ENCODE measurements at regions not wholly inside any gene's neighbourhood (a gene's known extent, or its start where the extent isn't known, plus 50 kb on each side); places are given as distances from the start of the nearest gene placed in this dataset.

DNA sequence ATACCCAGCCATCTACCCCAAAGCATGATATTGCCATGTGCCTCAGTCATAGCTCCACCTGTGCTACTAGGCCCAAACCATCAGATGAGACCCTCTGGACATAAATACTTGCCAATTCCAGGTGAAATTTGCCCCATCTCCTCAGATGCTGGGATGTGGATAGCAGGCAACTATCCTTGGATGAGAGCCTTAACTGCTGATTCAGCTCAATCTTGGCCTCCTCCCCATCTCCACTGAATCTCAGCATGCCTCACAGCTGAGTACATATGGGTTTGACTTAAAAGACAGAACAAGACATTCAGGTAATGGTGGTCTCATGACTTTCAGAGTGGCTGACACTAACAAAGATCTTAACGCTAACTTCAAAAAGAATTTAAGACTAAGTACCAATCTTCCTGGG lies 50.8 kb upstream of the KLHL13 start:
- no peak overlapping the region for H3K27ac ChIP-seq
- TF ChIP-seq POLR2A (IDR thresholded peaks at IDR 0.05) (no peak), CTCF (IDR thresholded peaks at IDR 0.05) (no peak)
- no peaks in the 10 kb centered on the region for H3K27me3 ChIP-seq
- H3K4me3 ChIP-seq, result no peak overlapping the region
- no peak for ATAC-seq
- H3K4me1 ChIP-seq, result no peaks in the 10 kb centered on the region
- H3K9me3 ChIP-seq, result no peaks in the 10 kb centered on the region
- H3K36me3 ChIP-seq, result no peaks in the 10 kb centered on the region
- no peak for DNase-seq
- intact Hi-C loops (cut with DNase I), result no loop called here
- WGBS, 4 donors, result 91 to 100% (median 97%) methylated on average over 1 of the region's 1 CpG

DNA sequence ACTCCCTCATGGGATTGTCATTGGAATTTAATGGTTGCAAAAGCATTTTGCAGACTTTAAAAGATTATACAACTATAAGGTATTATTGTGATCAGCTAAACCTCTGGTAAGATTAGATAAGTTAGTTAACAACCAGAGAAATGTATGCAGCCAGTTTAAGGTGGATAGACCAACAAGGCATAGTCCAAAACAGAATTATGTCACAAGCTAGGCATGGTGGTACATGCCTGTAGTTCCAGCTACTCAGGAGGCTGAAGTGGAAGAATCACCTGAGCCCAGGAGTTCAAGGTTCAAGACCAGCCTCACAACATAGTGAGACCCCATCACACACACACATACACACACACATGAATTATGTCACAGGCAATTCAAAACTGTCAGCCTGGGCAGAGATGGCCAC lies 54.7 kb upstream of the KLHL13 start:
- intact Hi-C loops (cut with DNase I), result no loop called here
- Histone ChIP-seq H3K27ac (no peak overlapping the region), H3K4me3 (no peak overlapping the region), H3K9me3 (no peaks in the 10 kb centered on the region), H3K4me1 (no peaks in the 10 kb centered on the region), H3K27me3 (no peaks in the 10 kb centered on the region), H3K36me3 (no peaks in the 10 kb centered on the region)
- no peak for DNase-seq
- TF ChIP-seq POLR2A (IDR thresholded peaks at IDR 0.05), result no peak
- no peak for TF ChIP-seq CTCF (IDR thresholded peaks at IDR 0.05)
- no peak for ATAC-seq

DNA sequence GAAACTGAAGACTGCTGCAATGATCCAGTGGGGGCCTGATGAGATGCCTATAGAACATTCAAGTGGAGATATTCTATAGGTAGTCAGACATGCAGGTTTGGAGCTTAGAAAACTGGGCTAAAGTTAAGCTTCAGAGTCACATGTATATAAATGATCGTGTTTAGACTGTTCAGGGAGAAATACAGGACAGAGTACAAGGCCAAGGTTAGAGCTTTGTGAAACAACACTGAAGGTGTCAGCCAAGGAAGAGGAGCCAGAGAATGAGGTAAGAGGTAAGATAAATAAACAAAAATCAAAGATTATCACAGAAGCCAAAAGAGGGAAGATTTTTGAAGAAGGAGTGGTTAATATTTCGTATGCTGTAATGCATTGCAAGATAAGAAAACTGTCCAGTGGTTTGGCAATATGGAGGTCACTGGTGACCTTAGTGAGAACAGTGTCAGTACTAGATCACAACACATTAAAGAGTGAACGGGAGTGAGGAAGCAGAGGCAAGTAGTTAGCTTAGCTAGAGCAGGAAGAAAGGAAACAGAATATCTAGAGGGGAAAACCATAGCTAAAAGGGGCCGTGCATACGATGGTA lies 58.0 kb upstream of the KLHL13 start:
- DNase-seq (no peak), ATAC-seq (no peak)
- WGBS, 4 donors, result 66 to 75% (median 68%) methylated on average over 5 of the region's 5 CpGs
- TF ChIP-seq POLR2A (IDR thresholded peaks at IDR 0.05) (no peak), CTCF (IDR thresholded peaks at IDR 0.05) (no peak)
- intact Hi-C loops (cut with DNase I), result no loop called here
- H3K36me3 ChIP-seq, result no peaks in the 10 kb centered on the region
- H3K4me1 ChIP-seq, result no peaks in the 10 kb centered on the region
- no peak overlapping the region for H3K4me3 ChIP-seq
- H3K27me3 ChIP-seq, result no peaks in the 10 kb centered on the region
- no peaks in the 10 kb centered on the region for H3K9me3 ChIP-seq
- H3K27ac ChIP-seq, result no peak overlapping the region

DNA sequence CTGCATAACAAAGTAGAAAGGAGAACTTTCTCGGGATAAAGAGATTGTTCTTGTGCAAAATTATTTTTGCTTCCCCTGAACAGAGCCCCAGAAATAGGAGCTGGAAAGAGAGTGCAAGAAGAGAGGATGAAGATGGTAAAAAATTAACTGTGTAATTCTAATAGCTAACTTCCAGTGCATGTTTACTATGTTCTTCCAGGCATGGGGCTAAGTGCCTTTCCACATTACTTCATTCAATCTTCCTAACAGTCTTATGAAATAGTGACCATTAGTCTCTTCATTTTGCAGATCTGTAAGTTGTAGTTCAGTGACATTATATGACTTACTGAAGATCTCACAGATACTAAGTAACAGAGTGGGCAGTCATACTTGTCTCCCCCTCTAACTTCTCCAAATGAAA lies 61.1 kb upstream of the KLHL13 start:
- Histone ChIP-seq H3K9me3 (no peaks in the 10 kb centered on the region), H3K4me3 (no peak overlapping the region), H3K27me3 (no peaks in the 10 kb centered on the region), H3K36me3 (no peaks in the 10 kb centered on the region), H3K4me1 (no peaks in the 10 kb centered on the region), H3K27ac (no peak overlapping the region)
- TF ChIP-seq POLR2A (IDR thresholded peaks at IDR 0.05) (no peak), CTCF (IDR thresholded peaks at IDR 0.05) (no peak)
- ATAC-seq (no peak), DNase-seq (no peak)
- WGBS, 4 donors, result 67 to 100% (median 82%) methylated on average over 1 of the region's 1 CpG
- intact Hi-C loops (cut with DNase I), result no loop called here
